GM21737 (cell line): ENCODE measurements at regions not wholly inside any gene's neighbourhood (a gene's known extent, or its start where the extent isn't known, plus 50 kb on each side); places are given as distances from the start of the nearest gene placed in this dataset.
A peak's percentile ranks its signal among the peaks of the same experiment; 100 is the strongest.

Experiments
- ATAC-seq: cut with Tn5 transposase; IDR thresholded peaks from one replicate; pipeline ENCODE4 v1.9.1; 2021; ENCODE audit warnings: mild to moderate bottlenecking, moderate library complexity; ENCODE audit not compliant: unreplicated experiment

DNA sequence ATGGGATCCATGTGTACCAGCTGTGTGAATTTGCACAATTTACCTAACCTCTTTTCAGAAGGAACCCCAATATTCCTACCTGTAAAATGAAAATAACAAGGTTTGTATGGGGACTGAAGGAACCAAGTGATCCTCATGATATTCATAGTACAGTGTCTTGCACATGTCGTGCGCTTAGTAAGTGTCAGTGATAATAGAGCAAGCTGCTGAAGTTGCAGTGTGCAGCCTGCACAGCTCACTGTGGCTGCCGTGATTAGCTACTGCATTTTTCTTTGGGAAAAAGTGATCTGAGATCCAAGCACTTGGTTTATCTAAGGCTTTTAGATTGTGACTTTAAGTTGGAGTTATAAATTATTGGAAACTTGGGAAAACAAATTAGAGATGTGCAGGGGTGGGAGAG lies 135.9 kb upstream of the FRY start:
- no peak for ATAC-seq

DNA sequence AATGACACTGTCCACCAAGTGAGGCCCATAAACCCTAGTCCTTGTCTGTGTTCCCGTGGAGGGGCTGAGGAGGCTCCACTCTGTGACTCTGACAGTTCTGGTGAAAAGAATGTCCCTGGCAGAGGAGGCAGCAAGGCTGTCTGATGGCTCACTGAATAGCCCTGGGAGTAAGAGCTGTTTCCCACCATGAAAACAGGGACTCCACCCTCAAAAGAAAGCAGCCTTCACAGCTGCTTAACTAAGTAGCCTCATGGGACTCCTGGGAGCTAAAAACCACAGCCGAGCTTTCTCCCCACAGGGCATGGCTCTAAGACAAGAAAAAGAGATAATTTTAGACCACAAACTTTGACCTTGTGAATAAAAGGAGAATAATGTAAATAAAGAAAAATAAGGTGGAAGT lies 135.1 kb upstream of the FRY start:
- ATAC-seq: peak; percentile 57

DNA sequence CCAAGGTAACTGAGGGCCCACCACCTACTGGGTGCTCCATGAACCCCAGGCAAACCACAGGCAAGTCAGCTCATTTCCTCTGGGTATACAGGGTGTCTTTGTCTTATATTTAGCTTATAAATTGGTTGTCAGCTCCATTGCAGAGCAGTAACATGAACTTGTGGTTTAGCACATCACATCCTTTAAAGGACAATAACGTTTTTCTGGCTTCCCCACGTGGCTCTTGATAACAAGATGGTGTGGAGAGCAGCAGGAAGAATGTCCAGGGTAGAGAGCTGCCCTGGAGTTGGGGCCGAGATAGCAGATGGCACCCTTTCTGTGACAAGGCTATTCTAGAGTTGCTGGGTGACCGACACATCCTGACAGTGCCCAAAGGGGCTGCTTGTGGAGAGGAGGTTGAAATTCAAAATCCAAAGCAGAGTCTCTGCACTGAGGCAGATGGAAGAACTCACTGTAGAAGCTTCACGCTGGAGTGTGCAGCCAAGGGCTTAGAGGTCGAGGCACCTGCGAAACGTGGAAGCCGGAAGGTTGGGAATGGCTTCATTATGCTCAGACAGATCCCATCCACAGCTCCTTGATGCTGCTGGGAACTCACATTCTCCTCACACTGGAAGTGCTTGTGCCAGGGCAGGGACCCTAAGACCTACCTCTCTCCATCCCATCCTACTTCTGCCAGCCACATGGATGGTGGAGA lies 133.0 kb upstream of the FRY start:
- no peak for ATAC-seq

DNA sequence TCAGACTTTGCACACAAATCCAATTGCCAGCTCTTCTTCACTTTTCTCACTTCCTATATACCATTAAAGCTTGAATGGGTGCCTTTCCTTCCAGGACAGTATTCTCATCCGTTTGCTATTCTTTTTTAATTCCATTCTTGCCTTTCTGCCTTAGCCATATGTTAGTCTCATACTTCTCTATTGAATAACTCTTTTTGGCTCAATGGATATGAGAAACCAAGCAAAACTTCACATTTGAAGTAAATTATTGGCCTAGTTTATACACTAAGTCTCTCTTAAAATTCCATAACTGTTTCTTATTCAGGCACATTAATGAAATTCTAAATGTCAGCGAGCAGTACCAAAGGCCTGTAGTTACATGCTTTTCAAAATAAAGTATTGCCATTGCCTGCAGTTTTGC lies 129.6 kb upstream of the FRY start:
- ATAC-seq: no peak

DNA sequence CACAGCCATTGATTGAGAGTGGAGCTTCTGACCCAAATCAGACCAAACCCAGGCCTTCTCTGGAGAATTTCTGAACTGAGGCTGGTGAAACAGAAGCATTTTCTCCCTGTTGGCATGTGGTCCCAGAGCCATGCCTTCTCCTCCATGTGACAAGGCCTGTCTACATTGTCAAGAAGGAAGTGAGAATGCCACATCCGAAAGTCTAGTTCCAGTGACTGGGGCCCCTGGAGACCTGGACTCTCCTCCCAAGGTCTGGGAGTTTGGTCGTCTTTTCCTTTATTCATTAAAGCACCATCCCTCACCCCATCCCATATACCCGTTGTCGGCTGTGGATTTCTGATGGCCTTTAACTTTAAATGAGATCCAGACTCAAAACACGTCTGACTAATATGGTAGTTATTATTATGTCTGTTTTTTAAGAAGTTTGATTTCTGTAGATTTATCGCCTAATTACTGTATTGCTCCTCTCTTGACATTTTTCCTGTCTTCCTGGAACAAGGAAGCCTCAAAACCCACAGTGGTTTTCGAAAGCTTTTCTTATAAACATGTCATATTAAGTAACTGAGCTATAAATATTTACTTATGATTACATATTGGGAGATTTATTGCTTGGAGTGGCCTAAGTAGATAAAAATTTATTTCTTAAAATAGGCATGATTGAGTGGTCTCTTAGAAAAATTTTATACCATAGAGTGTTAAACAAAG lies 128.3 kb upstream of the FRY start:
- no peak for ATAC-seq

DNA sequence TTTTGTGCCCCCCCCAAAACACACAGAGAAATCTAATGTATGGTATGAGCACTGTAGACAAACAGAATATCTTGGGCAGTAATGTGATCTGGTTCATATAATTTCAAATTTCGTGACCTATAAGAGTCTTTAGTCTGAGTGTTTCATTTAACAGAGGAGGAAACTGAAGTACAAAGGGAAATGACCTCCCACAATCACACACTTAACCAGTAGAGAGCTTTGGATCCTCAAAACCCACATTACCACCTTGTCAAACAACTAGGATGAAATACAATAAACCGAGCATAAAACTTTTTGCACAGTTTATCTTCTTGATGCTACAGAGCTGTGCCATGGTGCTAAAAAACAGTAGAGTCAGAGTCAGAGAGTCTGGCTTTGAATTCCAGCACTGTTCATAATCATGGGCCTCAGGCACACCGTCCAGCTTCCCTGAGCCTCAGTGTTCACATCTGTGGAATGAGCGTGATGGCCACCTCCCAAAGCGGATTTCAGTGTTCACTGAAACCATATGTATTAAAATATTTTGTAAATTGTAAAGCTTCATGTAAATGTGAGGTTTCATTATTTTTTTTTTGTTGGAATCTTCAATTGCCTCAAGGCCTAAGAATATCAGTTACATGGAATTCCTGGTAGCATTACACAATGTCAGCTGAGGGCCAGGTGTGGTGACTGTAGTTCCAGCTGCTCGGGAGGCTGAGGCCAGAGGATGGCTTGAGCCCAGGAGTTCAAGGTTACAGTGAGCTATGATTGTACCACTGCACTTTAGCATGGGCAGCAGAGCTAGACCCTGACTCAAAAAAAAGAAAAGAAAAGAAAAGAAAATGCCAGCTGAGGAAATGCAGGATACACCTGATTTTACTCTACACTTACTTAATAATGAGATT lies 126.4 kb upstream of the FRY start:
- no peak for ATAC-seq

DNA sequence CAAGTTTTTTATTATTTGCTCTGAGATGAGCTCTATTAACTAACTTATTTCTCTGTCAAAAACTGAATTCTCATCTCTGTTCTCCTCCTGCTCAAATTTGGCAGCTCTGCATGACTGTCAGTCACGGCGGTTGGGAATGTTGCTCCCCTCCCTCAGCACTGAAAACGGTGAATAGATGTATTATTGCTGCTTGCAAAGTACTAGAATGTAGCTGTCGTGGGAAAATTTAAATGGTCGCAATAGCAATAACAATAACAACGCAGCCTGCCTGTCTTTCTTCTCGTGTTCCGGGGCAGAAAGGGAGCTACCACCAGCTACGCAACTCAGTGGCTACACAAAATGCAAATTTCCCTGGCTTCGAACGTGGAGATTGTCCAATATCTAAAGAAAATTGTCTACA lies 125.6 kb upstream of the FRY start:
- ATAC-seq: no peak

DNA sequence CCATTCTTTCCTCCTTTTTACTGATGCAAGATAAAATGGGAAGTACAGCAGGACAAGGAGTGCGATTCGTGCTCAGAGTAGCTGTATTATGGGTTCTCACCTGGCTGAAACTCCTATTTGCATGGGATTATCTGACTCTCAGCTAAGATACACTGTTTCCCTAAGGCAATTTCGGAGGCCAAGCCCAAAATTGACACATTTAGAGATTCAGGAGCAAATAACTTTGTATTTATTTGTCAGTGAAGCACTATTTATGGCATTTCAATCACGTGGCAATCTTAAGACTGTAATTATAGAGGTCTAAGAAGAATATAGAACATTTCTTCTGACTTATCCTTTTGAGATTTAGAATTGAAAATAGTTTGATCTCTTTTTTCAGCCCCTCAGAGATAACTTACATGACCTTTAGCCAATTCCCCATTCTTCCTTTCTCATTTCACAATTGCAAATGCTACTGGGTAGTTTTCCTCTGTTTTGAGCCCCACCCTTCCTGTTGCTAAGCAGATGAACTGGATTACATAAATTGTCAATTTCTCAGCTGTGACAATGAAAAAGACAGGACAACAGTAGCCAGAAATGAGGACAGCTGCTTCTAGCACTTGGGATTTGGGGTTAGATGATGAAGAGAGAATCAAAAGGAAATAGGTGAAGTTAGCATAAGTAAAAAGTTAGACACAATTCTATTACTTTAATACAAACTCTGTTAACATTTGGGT lies 122.7 kb upstream of the FRY start:
- ATAC-seq: no peak

DNA sequence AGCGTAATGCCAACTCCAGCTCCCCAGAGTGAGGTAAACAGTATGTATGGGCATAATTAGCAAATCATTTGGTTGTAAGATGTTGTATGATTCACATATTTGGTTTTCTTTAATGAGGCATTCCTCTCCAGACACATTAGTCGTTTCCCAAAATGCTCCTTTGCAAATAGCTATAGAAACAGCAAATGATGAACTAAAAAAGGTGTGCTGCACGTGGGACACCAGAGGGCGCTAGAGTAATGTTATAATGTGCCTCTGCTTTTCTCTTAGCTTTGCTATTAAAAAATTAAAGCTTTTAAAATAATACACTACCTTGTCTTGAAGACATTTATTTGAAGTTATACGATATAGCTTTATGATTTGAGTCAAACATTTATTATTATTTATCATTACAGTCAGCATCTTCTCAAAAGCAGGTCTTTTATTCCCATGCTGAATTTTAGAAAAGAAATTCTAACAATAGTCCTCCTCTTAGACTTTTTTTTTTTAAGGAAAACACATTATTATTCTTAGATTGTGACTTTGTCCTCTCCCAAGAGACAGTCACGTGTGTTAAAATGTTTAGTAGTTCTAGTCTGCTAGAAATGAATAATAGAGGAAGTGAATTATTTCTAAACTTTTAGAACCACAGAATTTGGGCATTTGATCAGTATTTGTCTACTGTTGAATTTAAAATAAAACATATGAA lies 121.6 kb upstream of the FRY start:
- no peak for ATAC-seq

DNA sequence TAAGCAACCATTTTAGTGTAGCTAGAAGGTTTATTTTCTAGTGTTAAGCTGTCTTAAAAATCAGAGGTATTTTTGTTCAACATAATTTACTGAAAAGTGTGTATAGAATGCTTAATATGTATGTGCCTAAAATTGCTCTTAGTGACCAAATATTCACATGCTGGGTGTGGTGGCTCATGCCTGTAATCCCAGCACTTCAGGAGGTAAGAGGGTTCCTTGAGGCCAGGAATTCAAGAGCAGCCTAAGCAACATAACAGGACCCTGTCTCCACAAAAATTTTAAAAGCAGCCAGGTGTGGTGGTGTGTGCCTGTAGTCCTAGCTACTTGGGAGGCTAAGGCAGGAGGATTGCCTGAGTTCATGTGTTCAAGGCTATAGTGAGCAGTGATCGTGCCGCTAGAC lies 120.9 kb upstream of the FRY start:
- no peak for ATAC-seq

DNA sequence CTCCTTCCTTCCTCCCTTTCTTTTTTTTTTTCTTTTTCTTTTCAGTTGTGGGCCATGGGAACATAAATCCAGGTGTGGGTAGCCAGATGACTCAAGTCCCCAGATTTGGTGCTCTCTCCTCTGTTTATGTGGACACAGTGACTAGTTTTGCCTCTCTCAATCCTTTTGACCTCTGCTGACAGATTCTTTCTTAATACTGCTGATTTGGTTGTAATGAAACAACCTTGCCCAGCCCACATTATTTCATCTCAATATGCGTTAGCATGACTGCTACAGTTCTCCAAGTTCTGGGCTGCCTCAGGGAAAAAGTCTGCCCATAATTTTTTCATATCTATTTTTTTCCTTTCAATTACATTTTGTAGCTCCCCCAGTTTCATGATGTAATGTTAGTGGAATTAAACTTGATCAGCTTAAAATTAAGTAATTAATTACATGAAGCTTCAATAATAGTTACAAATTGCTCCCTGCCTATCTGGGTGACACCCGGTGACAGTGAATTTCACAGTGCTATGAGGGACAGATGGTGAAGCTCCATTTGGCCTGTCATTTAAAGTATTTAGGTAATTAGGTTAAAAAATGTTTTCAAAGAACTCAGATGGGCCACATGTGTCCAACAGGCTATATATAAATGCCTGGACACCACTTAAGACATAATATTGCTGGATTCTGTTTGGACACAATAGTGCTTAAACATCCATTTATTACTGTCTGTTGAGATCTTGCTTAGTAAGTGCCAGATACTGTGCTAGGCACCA lies 118.8 kb upstream of the FRY start:
- ATAC-seq: no peak

DNA sequence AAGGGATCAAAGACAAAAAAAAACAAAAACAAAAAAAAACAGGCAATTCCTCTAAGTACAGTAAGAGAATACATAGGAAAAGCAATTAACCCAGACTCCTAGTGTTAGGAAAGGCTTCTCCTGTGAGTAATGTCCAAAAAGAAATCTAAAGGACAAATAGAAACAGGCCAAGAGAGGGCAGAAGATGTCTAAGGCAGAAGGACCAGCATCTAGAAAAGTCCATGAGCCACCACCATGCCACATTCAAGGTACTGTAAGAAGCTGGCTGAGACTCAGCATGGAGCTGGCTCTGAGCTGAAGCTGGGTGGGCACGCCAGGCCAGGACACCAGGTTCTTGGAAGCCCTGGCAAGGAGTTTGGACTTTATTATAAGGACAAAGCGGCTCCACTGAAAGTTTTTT lies 118.1 kb upstream of the FRY start:
- ATAC-seq: no peak

DNA sequence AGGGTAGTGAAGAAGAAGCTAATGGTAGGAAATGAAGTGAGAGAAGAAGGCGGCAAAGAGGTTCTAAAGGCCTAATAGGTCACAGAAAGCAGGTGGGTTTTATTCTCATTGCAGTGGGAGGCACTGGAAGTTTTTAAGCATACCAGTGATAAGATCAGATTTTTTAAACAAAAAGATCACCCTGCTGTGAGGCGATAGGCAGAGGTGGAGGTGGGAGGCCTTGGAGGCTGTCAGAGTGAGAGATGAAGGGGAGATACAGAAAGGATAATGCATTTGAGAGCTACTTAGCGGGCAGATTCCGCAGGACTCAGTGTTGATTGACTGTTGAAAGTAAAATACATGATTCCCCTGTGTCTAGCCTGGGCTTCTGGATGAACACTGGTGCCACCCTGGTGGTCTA lies 116.7 kb upstream of the FRY start:
- no peak for ATAC-seq

DNA sequence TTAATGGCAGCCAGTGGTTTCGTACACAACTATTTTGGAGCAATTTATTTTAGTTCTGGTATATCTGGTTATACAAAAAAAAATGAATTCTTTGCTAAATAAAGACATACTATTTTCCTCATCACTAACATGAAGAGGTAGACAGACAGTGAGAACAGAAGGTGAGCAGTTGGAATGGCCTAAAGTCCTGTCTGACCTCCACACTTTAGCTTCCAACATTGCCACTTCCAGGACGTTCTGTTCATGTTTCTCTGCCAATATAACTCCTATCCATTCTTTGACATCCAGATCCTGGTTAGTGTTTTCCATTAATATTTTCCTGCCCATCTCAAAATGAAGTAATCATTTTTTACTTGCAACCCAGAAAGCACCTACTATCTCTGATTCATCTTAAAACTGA lies 112.9 kb upstream of the FRY start:
- ATAC-seq: no peak

DNA sequence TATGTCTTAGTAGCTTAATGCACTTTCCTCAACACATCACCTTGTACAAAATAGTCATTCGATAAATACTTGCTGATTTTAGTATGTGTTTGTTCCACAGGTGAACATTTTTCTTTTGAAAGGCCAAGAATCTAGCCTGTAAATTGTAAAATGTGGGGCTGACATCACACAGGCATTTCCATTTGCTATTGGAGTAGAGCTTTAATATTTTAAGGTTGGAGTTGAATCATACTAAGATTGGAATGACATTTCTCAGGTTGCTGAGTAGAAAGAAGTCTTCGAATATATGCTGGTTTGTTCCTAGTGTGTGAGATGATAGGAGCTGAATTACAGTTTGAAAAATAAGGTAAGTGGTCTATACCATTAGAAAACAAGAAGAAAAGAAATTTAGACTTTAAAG lies 112.3 kb upstream of the FRY start:
- no peak for ATAC-seq

DNA sequence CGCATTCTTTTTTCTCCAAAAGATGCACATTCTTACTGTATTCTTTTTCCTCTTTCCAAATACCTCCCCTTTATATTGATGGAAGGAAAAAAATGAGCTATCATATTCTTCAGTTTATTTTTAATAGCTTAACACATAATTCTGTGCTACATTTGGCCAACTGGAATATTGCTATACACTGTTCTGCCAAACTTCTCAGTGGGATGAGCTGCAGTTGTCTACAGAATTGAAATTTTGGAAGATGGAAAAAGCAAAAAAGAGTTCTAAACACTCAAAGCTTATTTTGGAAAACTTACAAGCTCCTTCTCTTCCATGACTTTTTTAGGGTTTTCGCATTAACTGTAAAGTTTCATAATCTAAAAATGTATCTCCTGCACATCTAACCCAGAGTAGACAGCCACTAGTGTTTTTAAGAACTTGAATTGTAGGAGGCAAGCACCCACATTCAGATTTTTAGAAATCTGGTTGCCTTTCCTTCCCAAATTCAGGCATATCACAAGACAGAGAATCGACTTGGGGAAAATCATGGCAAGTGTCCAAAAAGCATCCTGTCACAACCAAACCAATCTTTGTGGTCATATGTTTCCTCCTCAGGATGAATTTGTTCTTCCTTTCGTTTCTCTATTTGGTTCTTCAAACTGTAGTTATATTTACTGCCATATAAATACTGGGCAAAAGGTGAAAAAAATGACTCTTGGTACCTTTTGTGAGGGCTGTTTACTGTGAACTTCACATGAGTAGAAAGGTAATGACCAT lies 111.4 kb upstream of the FRY start:
- no peak for ATAC-seq

DNA sequence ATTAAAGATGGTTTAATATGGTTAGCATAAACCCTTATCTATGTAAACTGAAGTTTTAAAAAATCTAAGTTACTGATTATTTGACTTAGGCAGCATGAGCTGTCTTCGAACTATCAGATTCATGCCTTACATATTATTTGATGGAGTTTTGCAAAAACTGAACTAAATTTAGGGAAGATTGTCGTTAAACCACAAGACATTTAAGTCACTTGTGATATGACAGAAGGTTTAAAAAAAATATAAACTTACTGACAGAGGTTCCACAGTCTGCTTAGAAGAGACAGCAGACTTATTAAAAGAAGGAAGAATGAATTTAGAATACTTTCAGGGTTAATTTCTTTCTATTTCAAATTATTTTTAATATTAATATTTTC lies 110.9 kb upstream of the FRY start:
- no peak for ATAC-seq

DNA sequence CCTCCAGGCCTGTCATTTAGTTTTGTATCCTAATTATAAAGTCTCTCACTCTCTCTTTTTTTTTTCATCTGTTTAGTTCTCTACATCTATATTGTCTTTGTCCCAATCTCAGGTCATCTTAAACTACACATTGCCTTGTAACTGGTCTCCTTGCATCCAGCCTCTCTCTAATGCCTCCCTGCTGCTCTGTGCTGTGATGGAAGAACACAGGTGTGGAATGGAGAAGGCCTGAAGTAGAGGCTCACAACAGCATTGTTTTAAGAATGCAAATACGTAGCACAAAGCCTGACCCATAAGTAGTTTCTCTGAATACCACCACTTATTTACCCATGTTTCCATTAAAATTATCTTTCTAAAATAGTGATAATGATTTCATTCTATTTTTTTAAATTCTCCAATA lies 108.8 kb upstream of the FRY start:
- no peak for ATAC-seq

DNA sequence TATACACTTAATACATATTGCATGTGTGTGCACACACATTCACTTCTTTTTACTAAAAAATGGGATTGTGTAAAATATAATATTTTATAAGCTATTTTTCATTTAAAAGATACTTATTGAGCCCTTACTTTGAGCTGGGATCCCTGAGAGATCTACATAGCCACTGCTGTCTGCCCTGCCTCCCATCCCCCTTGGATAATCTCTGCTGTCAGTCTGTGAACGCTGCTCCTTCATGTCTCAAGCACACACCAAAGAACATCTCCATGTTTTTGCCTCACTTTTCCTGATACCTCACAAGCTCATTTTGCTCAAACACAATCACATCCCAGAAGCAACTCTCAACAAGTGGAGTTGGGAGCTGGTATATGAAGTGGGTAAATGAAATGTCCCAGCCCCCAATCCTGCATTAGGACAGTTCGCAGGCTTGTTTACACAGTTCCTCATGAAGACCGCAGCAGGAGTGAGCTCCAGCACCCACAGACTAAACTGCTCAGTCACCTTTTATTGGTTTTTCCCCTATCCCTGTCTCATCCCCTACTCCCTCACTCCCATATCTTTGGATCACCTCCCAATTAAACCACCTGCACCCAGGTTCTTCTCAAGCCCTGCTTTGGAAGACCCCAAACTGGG lies 108.3 kb upstream of the FRY start:
- no peak for ATAC-seq
